H9 (cell line): ENCODE measurements at regions not wholly inside any gene's neighbourhood (a gene's known extent, or its start where the extent isn't known, plus 50 kb on each side); places are given as distances from the start of the nearest gene placed in this dataset.
A peak's percentile ranks its signal among the peaks of the same experiment; 100 is the strongest.

Experiments
- DNase-seq: peaks from one replicate; pipeline ENCODE4 v3.0.0-alpha.2; 2017
- H2AFZ ChIP-seq: one replicate; pipeline ENCODE4 v1.6.1; 2013; ENCODE audit warnings: mild to moderate bottlenecking, low read length, control low read depth, moderate library complexity
- H2AK5ac ChIP-seq: 2 replicates; pipeline ENCODE4 v1.6.1; 2013; ENCODE audit warnings: low read length, control low read depth, mixed read lengths; ENCODE audit not compliant: insufficient read length
- H2BK120ac ChIP-seq: one replicate; pipeline ENCODE4 v1.6.1; 2013; ENCODE audit warnings: low read depth, mild to moderate bottlenecking, low read length, control low read depth, inconsistent platforms; ENCODE audit not compliant: poor library complexity, severe bottlenecking
- H2BK12ac ChIP-seq: 2 replicates; pipeline ENCODE4 v1.6.1; 2013; ENCODE audit warnings: low read length, control low read depth, mixed read lengths, low read depth; ENCODE audit not compliant: insufficient read length
- H2BK15ac ChIP-seq: 2 replicates; pipeline ENCODE4 v1.6.1; 2013; ENCODE audit warnings: low read depth, low read length, control low read depth
- H2BK20ac ChIP-seq: one replicate; pipeline ENCODE4 v1.6.1; 2013; ENCODE audit warnings: low read depth, mild to moderate bottlenecking, low read length, control low read depth, inconsistent platforms; ENCODE audit not compliant: poor library complexity, severe bottlenecking
- H2BK5ac ChIP-seq: 2 replicates; pipeline ENCODE4 v1.6.1; 2013; ENCODE audit warnings: low read length, control low read depth, mixed read lengths; ENCODE audit not compliant: insufficient read length
- H3K14ac ChIP-seq: 2 replicates; pipeline ENCODE4 v1.6.1; 2013; ENCODE audit warnings: low read length, control low read depth; ENCODE audit not compliant: insufficient read depth
- H3K18ac ChIP-seq: 2 replicates; pipeline ENCODE4 v1.6.1; 2013; ENCODE audit warnings: low read depth, mild to moderate bottlenecking, mixed read lengths, low read length, control low read depth; ENCODE audit not compliant: insufficient read length
- H3K23ac ChIP-seq: 2 replicates; pipeline ENCODE4 v1.6.1; 2013; ENCODE audit warnings: low read length, control low read depth, mixed read lengths, low read depth; ENCODE audit not compliant: insufficient read length
- H3K23me2 ChIP-seq: 2 replicates; pipeline ENCODE4 v1.6.1; 2013; ENCODE audit warnings: low read depth, mild to moderate bottlenecking, mixed read lengths, low read length, control low read depth; ENCODE audit not compliant: insufficient read length, poor library complexity, severe bottlenecking
- H3K27ac ChIP-seq: 2 replicates; pipeline ENCODE4 v1.5.1; 2013; ENCODE audit warnings: low read length, control low read depth, mixed read lengths, low read depth; ENCODE audit not compliant: insufficient read length
- H3K27me3 ChIP-seq: 2 replicates; pipeline ENCODE4 v1.6.1; 2013; ENCODE audit warnings: low read length, control low read depth, inconsistent platforms; ENCODE audit not compliant: insufficient read depth
- H3K4ac ChIP-seq: 2 replicates; pipeline ENCODE4 v1.6.1; 2013; ENCODE audit warnings: low read depth, mild to moderate bottlenecking, control low read depth, inconsistent platforms, low read length, moderate library complexity
- H3K4me1 ChIP-seq: 2 replicates; pipeline ENCODE4 v1.6.1; 2013; ENCODE audit warnings: low read length, control low read depth, inconsistent platforms; ENCODE audit not compliant: insufficient read depth
- H3K4me2 ChIP-seq: 2 replicates; pipeline ENCODE4 v1.6.1; 2013; ENCODE audit warnings: low read length, control low read depth, mixed read lengths; ENCODE audit not compliant: insufficient read length, insufficient read depth
- H3K56ac ChIP-seq: 2 replicates; pipeline ENCODE4 v1.6.1; 2013; ENCODE audit warnings: low read depth, mild to moderate bottlenecking, mixed read lengths, low read length, control low read depth; ENCODE audit not compliant: insufficient read length
- H3K79me1 ChIP-seq: 2 replicates; pipeline ENCODE4 v1.6.1; 2013; ENCODE audit warnings: low read depth, mild to moderate bottlenecking, moderate library complexity, low read length, control low read depth, inconsistent platforms; ENCODE audit not compliant: insufficient read depth, poor library complexity, severe bottlenecking
- H3K79me2 ChIP-seq: 2 replicates; pipeline ENCODE4 v1.6.1; 2013; ENCODE audit warnings: low read length, control low read depth, inconsistent platforms; ENCODE audit not compliant: insufficient read depth
- H3K9ac ChIP-seq: 2 replicates; pipeline ENCODE4 v1.6.1; 2013; ENCODE audit warnings: low read length, control low read depth, mixed read lengths; ENCODE audit not compliant: insufficient read length; ENCODE audit errors: extremely low read depth
- H3K9me3 ChIP-seq: one replicate; pipeline ENCODE4 v1.6.1; 2013; ENCODE audit warnings: low read depth, low read length, inconsistent platforms; ENCODE audit not compliant: control insufficient read depth
- H3T11ph ChIP-seq: one replicate; pipeline ENCODE4 v1.6.1; 2013; ENCODE audit warnings: mild to moderate bottlenecking, low read length, control low read depth, inconsistent platforms
- H4K20me1 ChIP-seq: one replicate; pipeline ENCODE4 v1.6.1; 2013; ENCODE audit not compliant: control insufficient read depth, insufficient read length, insufficient read depth
- H4K5ac ChIP-seq: 2 replicates; pipeline ENCODE4 v1.6.1; 2013; ENCODE audit warnings: low read depth, mild to moderate bottlenecking, mixed read lengths, low read length, control low read depth; ENCODE audit not compliant: insufficient read length
- H4K8ac ChIP-seq: replicated peaks from 2 replicates; pipeline ENCODE4 v1.6.1; 2013; ENCODE audit warnings: low read length, control low read depth, mixed read lengths, low read depth; ENCODE audit not compliant: insufficient read length
- H4K91ac ChIP-seq: 2 replicates; pipeline ENCODE4 v1.6.1; 2013; ENCODE audit warnings: low read depth, mild to moderate bottlenecking, moderate library complexity, mixed read lengths, low read length, control low read depth; ENCODE audit not compliant: insufficient read length
- H3K27ac Mint-ChIP-seq, 3 experiments: 2 replicates in 2 of 3; 3 replicates in 1 of 3; pipeline ENCODE4 v1.8.0; 2020 to 2021; ENCODE audit warnings: mixed read lengths in 3 of 3, mild to moderate bottlenecking in 1 of 3, moderate library complexity in 1 of 3
- H3K27me3 Mint-ChIP-seq: 2 replicates; pipeline ENCODE4 v1.8.0; 2021; ENCODE audit warnings: low read depth, mild to moderate bottlenecking, moderate library complexity, mixed read lengths
- H3K36me3 Mint-ChIP-seq, 3 experiments: 2 replicates in 2 of 3; 3 replicates in 1 of 3; pipeline ENCODE4 v1.8.0; 2020 to 2021; ENCODE audit warnings: low read depth in 3 of 3, mixed read lengths in 3 of 3; ENCODE audit not compliant: insufficient read depth in 1 of 3
- H3K4me1 Mint-ChIP-seq, 2 experiments: 2 replicates each; pipeline ENCODE4 v1.8.0; 2020; ENCODE audit warnings: mixed read lengths in 2 of 2
- H3K4me3 Mint-ChIP-seq, 2 experiments: 2 replicates in 1 of 2; 3 replicates in 1 of 2; pipeline ENCODE4 v1.8.0; 2020 to 2021; ENCODE audit warnings: mild to moderate bottlenecking in 2 of 2, mixed read lengths in 2 of 2, moderate library complexity in 1 of 2
- H3K9me3 Mint-ChIP-seq, 2 experiments: 2 replicates in 1 of 2; 3 replicates in 1 of 2; pipeline ENCODE4 v1.8.0; 2020; ENCODE audit warnings: mild to moderate bottlenecking in 2 of 2, mixed read lengths in 2 of 2, moderate library complexity in 1 of 2
- CTCF ChIP-seq: fragments of 200-600 bp; sonication (generic); conservative IDR thresholded peaks from 3 replicates; pipeline ENCODE4 v1.8.0; 2021; ENCODE audit warnings: antibody characterized with exemption, mild to moderate bottlenecking
- WGBS: extraction: QIAGEN DNeasy Blood & Tissue Kit; methylation state at CpG from one replicate; pipeline ENCODE4 v1.1.7; 2013; ENCODE audit warnings: missing lambda C conversion rate, low lambda C conversion rate, mixed read lengths; ENCODE audit not compliant: insufficient read length; ENCODE audit errors: extremely low coverage; 5-methylcytosine and 5-hydroxymethylcytosine counted together

GRCh38 chr3:16697443-16698147 is 92.4 kb upstream of the DAZL start:
- Histone ChIP-seq H3K9me3 (no peaks in the 10 kb centered on the region), H3K27ac (no peak overlapping the region), H3K27me3 (no peaks in the 10 kb centered on the region), H4K8ac (no peak overlapping the region), H3K14ac (no peak overlapping the region), H4K91ac (no peak overlapping the region), H2AFZ (no peak overlapping the region), H2BK12ac (no peak overlapping the region), H3K56ac (no peak overlapping the region), H4K20me1 (no peaks in the 10 kb centered on the region), H3K79me1 (no peaks in the 10 kb centered on the region), H3K79me2 (no peaks in the 10 kb centered on the region), H3K18ac (no peak overlapping the region), H2BK20ac (no peak overlapping the region), H3K23ac (no peak overlapping the region), H2BK5ac (no peak overlapping the region), H2AK5ac (no peak overlapping the region), H3K9ac (no peak overlapping the region), H4K5ac (no peak overlapping the region), H3K4me1 (peaks cover 7% of the 10 kb centered on the region; the same call in 1 of the 2 replicates), H3K23me2 (no peaks in the 10 kb centered on the region), H2BK120ac (no peak overlapping the region), H2BK15ac (no peak overlapping the region), H3T11ph (no peak overlapping the region), H3K4me2 (no peak overlapping the region), H3K4ac (no peak overlapping the region)
- Mint-ChIP-seq H3K4me3 (peak overlapping the region; percentile 36 to 77; a peak in 3 of 5 replicates), H3K27me3 (no peaks in the 10 kb centered on the region), H3K9me3 (peaks cover 0 to 12% of the 10 kb centered on the region in 2 experiments; a peak in 3 of 5 replicates), H3K4me1 (peaks cover 64 to 73% of the 10 kb centered on the region in 2 experiments), H3K36me3 (peaks cover 17 to 30% (median 22%) of the 10 kb centered on the region in 3 experiments), H3K27ac (peak overlapping the region; percentile 52 to 98 (median 91); a peak in 5 of 7 replicates)
- no peak for TF ChIP-seq CTCF
- no CpG with 5 or more reads among the region's 1 CpG for WGBS
- no peak for DNase-seq
